ENCODE measurements at regions not wholly inside any gene's neighbourhood (a gene's known extent, or its start where the extent isn't known, plus 50 kb on each side); places are given as distances from the start of the nearest gene placed in this dataset.

GRCh38 chr2:237208373-237209260 lies 122.9 kb downstream of the COPS8 start:
- Histone ChIP-seq H3K79me2 (ENCODE audit: control insufficient read depth, insufficient read depth, low read length) (no peaks in the 10 kb centered on the region), H3K4me3 (no peak overlapping the region), H2AFZ (ENCODE audit: low read depth, low read length) (no peak overlapping the region), H3K4me2 (ENCODE audit: insufficient read depth, low read length) (no peak overlapping the region), H3K4me1 (replicated peaks in 1 of 2; ENCODE audit: control insufficient read depth in 2 of 2, insufficient read depth in 2 of 2, low read length in 2 of 2) (no peaks in the 10 kb centered on the region), H3K9me3 (replicated peaks; ENCODE audit: control insufficient read depth, insufficient read depth, low read depth, low read length) (peaks cover 4% of the 10 kb centered on the region; the same call in 1 of the 2 replicates), H3K9ac (ENCODE audit: insufficient read depth in 1 of 2, low read depth in 2 of 2, low read length in 2 of 2) (no peak overlapping the region), H3K27ac (ENCODE audit: extremely low read depth, low read depth, low read length) (no peak overlapping the region), H3K9me1 (ENCODE audit: control insufficient read depth, insufficient read depth, low read length) (no peaks in the 10 kb centered on the region), H3K27me3 (ENCODE audit: control insufficient read depth in 2 of 2, insufficient read depth in 2 of 2, low read length in 2 of 2) (peaks cover 0 to 27% of the 10 kb centered on the region in 2 experiments; a peak in 3 of 5 replicates), H4K20me1 (replicated peaks; ENCODE audit: control insufficient read depth, insufficient read depth, low read length) (no peaks in the 10 kb centered on the region), H3K36me3 (ENCODE audit: control insufficient read depth, insufficient read depth, low read length) (no peaks in the 10 kb centered on the region)
- in situ Hi-C loops (cut with MboI), result no loop called here
- ChIA-PET POLR2A (no interaction called here), CTCF (ENCODE audit: low intra/inter-chr PET ratio) (no interaction called here)
- WGBS (ENCODE audit: insufficient coverage, low coverage, missing lambda C conversion rate), result 2% methylated on average over 14 of the region's 16 CpGs
- no TSS peak for BruUV-seq (replicated peaks)
- no peak for DNase-seq (ENCODE audit: extremely low read depth in 1 of 4, low spot score in 3 of 4)
- no peak for FAIRE-seq
- ATAC-seq, result no peak
- intact Hi-C loops (cut with micrococcal nuclease), result no loop called here
- TF ChIP-seq EHMT2 (IDR thresholded peaks at IDR 0.05), result no peak
- TF ChIP-seq ZNF407 (IDR thresholded peaks at IDR 0.05; ENCODE audit: low read depth), result no peak
- TF ChIP-seq NR2C2 (CRISPR knock-in tag; IDR thresholded peaks at IDR 0.05), result no peak
- TF ChIP-seq NR2C2 (tag; IDR thresholded peaks at IDR 0.05), result no peak
- TF ChIP-seq SMAD4 (CRISPR knock-in tag; conservative IDR thresholded peaks at IDR 0.05), result no peak
- no peak for TF ChIP-seq MLLT1 (IDR thresholded peaks at IDR 0.05)
- TF ChIP-seq SRSF9 (IDR thresholded peaks at IDR 0.05; ENCODE audit: borderline replicate concordance, low read depth, low read length), result no peak
- no peak for TF ChIP-seq ZBTB7A (IDR thresholded peaks at IDR 0.05; ENCODE audit: borderline replicate concordance, control insufficient read depth, low read depth, low read length)
- no peak for TF ChIP-seq IRF2 (CRISPR knock-in tag; IDR thresholded peaks at IDR 0.05)
- TF ChIP-seq ZNF644 (tag; IDR thresholded peaks at IDR 0.05; ENCODE audit: low read depth), result no peak
